Hepatic stellate cell (primary cell): ENCODE measurements at regions not wholly inside any gene's neighbourhood (a gene's known extent, or its start where the extent isn't known, plus 50 kb on each side); places are given as distances from the start of the nearest gene placed in this dataset.

Source experiments
- DNase-seq: peaks from one replicate; pipeline ENCODE4 v3.0.0; 2011; ENCODE audit warnings: low spot score

DNA sequence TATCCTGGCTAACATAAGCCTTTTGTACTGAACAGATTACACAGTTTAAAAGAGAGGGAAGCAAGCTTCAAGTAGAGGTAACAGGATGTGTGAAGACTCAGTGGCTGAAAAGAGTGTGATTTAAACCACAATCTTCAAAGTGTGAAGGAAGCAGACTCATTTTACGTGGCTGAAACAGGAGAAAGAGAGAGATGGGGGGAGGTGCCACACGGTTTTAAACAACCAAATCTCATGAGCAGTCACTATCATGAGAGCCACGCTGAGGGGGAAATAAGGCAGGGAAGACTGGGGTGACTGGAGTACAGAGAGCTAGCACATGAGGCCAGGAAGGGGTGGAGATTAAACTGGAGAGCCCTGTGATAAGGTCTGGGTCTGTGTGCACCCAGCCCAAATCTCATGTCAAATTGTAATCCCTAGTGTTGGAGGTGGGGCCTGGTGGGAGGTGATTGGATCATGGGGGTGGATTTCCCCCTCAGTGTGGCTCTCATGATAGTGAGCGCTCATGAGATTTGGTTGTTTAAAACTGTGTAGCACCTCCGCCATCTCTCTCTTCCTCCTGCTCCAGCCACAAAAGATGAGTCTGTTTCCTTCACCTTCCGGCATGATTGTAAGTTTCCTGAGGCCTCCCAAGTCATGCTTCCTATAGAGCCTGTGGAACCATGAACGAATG, 318.6 kb upstream of the CD180 start:
- DNase-seq: no peak

DNA sequence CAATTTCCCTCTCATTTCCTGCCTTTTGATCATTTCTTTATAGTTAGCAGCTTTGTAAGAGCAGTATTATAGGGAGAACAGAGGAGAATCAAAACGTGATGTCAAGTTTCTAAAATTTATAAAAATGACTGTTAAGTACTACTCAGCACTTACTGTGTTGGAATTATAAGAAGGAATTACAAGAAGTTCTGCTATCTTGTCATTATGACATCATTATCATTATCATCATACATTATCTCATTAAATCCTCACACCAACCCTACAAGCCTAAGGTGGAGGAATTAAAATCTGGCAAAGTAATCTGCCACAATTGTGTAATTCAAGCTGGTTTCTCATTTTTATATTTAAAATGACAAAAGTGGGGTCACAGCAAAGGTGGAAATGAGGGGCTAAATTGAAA, 316.2 kb upstream of the CD180 start:
- DNase-seq: no peak

DNA sequence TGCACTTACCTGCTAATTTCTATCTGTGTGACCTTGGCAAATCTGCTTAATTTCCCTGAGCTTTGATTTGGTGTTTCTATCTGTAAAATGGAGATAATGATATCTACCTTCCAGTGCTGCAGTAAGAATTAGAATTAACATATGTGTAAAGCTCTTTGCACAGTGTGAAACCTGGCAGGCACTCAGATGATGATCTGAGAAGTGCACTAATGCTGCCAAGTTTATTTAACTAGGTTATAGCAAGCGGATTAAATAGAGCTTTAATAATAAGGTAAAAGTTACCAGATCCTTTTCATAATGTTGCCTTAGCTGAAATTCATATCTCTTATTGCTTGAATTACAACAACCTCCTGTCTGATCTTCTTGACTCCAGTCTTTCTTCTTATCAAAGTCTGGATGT, 315.3 kb upstream of the CD180 start:
- DNase-seq: no peak

DNA sequence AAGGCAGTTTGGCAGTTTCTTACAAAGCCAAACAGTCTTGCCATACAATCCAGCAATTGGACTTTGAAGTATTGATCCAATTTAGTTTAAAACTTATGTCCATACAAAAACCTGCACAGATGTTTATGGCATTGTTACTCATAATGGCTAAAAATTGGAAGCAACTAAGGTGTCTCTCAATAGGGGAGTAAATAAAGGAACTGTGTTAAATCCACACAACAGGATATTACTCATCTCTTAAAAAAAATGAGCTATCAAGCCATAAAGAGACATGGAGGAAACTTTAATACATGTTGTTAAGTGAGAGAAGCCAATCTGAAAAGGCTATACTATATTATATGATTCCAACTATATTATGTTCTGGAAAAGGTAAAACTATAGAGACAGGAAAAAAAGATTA, 313.6 kb upstream of the CD180 start:
- no peak for DNase-seq

DNA sequence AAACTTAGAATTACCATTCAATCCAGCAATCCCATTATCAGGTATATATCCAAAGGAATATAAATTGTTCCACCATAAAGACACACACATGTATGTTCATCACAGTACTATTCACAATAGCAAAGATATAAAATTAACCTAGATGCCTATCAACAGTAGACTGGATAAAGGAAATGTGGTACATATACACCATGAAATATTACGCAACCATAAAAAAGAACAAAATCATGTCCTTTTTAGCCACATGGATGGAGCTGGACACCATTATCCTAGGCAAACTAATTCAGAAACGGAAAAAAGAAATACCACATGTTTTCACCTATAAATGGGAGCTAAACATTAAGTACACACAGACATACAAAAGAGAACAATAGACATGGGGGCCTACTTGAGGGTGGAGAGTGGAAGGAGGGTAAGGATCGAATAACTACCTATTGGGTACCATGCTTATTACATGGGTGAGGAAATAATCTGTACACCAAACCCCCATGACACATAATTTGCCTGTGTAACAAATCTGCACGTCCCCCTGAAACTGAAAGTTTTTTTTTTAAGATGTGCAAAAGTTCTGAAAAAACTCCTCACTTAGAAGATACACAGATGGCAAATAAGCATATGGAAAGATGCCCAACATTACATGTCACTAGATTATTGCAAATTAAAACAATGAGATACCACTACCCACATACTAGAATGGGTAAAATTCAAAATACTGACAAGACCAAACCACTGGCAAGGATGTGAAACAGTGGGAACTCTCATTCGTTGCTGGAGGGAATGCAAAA, 313.0 kb upstream of the CD180 start:
- no peak for DNase-seq

DNA sequence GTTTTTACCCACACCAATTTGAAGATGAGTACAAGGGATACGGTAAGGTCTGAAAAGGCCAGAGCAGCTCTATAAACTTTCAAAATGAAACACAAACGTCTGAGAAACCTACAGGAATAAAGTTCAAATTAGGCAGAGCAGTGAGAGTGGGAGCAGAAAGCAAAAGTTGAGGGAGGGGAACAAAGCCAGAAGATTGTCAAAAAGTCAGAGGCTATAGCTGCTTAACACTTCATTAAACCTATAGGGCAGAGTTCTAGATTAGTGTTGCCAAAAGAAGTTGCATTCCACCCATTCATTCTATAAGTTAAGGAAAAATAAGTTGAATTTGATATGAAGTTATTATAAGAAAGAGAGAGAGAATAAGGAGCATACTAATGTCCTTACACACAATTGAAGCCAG, 309.6 kb upstream of the CD180 start:
- no peak for DNase-seq

DNA sequence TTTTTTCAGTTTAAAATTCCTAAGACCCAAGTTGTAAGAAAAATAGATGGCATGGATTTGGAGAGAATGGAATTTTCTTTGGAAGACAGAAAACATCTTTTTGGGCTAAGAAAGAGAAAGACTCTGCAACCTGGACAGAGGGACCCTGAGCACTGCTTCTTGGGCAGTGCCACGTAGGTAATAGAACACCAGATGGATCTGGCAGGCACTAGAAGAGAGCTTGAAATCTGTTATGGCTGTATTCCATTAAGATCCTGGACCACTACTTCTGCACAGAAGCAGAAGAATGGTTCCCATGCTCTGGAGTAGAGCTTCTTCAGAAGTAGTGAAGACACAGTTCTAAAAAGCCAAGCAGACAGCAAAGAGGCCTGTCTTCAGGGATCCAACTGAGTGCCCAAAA, 306.4 kb upstream of the CD180 start:
- DNase-seq: no peak

DNA sequence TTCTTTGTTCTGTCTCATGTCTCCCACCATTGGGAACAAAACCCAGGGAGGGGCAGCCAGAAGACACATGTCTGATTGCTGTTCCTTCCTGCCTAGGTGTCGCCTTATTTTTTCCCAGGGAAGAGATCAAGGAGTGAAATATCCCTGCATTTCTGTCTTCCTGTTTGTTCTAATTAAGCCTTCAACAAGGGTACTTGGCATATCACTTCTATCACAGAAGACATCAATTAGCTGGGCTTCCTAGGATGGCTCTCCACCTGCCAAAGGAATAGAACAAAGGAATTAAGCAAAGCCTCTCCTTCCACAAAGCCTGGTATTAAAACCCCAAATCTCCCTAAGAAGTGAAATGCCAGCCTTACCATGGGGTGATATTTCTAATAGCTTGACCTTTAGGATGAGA, 299.5 kb upstream of the CD180 start:
- no peak for DNase-seq

DNA sequence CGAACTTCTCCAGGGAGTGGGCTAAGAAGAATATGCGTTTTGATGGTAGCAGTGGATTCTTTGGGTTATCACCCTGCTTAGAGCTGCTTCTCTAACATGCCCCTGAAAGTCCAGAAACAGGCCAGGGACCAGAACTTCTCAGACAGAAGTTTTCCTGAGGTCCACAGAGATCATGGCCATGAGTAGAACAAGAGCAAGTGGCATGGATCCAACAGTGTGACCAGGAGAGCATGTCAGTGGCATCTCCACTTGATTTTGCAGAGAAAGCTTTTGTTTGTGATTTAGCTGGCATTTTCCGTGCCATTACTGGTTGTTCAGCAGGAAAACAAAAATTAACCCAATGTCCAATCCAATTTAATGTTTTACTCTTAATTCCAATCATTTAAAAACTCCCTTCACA, 298.5 kb upstream of the CD180 start:
- no peak for DNase-seq

DNA sequence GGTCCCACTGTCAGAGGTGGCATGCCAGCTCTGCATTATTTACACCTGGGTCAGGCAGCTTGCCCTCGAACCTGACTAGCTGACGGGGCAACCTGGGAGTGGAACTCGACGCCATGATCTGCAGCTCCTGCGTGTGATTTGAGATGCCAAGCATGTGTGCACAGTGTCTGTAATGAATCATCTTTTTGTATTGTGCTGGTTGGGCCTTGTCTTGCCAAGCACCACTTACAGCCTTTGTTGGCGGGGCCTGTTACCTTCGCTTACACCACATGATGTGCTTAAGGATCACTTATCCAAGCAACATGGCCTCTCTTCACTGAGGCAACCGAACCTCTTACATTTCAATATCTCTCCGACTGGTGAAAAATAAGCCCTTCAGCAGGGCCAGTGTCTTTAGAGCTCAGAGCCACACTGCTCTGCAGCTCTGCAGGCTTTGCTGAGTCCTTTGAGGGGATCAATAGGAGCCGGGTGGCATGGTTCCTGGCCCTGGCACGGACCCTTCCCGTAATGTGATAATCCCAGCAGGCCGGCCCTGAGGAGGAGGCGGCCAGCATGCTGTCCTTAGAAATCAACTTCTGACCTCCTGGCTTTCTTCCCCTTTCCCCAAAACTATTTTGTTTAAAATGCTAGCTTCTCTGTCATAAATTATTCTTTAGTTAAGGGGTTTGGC, 297.7 kb upstream of the CD180 start:
- DNase-seq: no peak

DNA sequence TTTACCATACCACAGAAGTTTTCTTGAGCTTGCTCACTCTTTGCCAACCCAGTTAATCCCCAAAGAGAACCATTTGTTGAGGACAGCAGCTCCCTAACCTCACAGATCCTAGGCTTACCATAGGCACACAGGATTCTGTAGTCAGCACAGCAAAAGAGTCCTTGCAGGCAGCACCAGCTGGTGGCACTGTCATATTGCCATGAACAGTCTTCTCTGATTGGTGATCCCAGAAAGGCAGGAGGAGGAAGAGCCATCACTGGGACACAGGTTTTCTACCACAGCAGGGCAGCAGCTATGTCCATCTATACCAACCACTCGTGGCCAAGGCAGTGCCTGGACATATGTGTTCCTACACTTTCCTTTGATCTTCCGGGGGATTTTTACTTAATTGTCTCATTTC, 297.1 kb upstream of the CD180 start:
- peak; percentile 5 for DNase-seq

DNA sequence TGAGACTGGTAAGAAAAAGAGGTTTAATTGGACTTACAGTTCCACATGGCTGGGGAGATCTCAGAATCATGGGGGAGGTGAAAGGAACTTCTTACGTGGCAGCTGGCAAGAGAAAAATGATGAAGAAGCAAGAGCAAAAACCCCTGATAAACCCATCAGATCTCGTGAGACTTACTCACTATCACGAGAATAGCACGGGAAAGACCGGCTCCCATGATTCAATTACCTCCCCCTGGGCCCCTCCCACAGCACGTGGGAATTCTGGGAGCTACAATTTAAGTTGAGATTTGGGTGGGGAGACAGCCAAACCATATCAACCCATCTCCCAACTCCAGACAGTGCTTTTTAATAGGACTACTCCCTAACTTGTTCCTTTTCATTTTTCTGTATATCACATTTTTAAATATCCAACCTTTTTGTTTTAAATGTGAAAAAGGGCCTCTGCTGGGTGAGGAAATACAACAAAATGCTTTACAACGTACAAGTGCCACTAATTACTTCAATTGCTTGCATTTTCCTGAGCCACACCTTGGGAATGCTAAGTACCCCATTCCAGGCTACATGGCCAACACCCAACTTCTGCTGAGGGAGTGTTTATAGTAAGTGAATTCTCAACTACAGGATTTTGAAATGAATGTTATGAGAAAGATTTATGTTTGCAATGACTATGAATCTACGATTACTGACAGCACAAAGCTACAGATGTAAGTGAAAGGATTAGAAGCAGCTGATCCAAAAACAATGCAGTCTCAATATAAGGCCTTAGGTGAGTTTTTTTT, 294.1 kb upstream of the CD180 start:
- DNase-seq: no peak

DNA sequence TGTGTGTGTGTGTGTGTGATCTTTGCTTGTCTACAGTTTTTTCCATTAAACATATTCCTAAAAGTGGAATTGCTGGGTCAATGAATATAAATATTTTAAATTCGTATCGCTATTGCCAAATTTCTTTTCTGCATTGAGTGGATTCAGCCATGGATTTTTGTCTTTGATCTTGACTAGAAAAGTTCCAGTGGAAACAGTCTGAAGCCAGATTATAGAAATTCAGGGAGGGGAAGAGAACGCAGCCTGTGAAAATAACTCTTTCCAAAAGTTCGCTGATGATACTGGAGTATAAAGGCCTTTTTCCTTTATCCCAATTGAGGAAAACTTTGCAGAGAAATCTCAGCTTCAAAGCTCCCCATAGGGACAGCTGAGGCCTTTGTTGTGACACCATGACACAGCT, 292.3 kb upstream of the CD180 start:
- no peak for DNase-seq

DNA sequence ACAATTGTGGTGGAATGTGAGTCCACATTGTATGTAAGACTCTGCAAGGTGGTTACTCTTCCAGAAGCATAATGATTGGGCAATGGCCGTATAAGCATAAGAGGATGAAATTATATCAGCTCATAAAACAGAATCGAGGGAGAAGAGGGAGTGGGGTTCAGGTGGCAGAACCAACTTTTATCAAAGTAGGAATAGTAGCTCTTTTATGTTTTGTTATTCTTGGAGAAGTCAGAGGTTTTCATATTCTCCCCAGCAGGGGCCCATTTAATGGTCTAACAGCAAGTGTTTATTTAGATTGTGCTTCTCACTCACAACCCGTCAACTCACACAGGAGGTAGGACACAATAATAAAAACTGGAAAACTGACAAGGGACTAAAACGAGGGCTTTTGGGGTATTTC, 291.3 kb upstream of the CD180 start:
- DNase-seq: no peak

DNA sequence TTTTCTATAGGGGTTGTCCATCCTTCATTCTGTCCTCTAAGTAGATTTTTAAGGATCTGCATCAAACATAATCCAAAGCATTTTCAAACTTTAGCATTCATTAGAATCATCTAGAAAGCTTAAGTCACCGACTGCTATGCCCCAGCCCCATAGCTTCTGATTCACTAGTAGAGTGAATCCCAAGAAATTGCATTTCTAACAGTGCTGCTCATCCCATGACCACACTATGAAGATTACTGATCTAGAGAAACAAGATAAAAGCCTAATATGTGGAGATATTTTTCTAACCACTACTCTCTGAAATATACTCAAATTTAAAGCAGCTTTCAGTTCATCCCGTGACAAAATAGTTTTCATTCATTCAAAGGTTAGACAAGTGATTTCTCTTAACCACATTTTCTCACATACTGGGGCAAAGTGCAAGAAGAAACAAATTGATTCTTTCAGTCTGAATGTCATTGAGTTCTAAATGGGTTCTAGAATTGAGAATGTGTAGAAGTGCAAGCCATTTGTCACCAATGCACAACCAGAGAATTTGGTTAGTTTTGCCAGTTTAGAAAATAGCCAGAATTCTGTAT, 286.9 kb upstream of the CD180 start:
- no peak for DNase-seq

DNA sequence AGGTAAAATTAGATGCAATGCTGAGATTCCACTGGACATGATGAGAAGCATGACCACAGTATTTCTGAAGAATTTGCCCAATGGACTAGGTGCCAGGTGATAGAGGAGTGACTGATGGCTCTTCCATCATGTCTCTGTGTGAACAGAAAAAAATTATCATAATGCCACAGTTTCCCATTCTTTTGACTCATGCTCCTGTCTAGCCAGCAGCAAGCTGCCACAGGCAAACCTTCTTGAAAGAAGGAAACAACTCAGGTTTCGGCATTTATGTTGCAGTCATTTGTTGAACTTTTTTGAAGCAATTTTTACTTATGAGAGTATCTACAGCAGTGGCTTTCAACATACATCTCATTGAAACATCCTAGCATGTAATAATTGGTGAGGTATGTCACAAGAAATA, 284.8 kb upstream of the CD180 start:
- no peak for DNase-seq

DNA sequence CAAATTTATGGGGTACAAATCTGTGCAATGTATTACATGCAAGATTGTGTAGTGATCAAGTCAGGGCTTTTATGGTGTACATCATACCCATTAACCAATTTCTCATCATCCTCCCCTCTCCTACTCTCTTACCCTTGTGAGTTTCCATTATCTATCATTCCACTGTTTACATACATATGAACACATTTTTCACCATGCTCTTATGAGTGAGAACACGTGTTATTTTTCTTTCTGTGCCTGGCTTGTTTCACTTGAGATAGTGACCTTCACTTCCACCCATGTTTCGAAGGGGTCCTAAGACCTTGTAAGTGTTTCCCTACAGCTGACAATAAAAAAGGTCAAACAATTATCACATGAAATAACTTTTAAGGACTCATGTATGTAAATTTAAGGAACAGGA, 281.7 kb upstream of the CD180 start:
- DNase-seq: no peak

DNA sequence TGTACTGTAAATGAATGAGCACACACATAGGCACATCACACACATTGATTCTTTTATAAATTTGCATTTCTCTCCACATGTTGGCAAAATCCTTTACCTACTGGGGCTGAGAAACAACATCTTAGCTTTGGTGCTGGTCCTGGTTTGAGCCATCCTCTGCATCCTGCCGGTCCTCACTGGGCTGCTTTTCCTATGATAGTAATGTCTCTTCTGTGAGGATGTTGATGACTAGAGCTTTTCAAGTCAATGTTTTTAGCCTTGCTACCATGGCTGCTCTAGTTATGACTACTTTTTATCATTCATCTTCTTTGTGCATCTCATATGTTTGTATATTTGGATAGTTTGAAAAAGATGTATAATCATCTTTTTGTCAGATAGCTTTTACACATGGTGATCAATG, 280.4 kb upstream of the CD180 start:
- DNase-seq: no peak

DNA sequence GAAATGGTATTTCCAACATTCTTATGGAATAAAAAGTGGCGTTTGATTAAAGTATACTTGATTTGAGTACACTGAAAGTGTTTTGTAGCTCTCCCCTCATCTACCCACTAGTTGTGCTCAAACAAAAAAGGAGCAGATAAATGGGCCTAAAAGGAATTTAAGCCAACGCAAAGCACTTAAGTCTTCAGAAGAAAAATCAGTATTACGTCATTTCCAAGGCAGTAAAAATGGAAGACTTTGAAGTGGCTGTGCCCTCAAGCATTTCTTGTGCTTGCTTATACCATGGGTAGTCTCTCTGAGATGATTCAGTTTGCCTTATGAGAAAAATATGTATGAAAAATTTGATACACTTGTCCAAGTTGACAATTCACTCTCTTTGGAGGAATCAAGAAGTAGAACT, 279.9 kb upstream of the CD180 start:
- no peak for DNase-seq

DNA sequence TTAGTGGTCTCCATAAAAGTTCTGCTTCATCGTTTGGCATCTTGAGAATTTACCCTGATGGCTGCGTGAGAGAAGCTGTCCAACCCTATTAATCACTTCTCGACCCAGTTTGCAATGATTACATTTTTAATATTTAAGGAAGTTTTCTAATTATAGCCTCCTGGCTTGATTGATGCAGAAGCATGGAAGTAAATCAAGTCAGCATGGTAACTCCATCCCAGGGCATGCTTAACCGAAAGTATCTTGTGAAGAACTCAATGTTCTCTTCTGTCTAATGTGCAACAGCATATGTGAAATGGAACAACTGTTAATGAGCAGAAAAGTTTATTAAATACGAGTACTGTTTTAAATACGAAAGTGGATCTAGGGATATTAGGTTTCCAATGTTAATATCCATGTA, 278.9 kb upstream of the CD180 start:
- no peak for DNase-seq

DNA sequence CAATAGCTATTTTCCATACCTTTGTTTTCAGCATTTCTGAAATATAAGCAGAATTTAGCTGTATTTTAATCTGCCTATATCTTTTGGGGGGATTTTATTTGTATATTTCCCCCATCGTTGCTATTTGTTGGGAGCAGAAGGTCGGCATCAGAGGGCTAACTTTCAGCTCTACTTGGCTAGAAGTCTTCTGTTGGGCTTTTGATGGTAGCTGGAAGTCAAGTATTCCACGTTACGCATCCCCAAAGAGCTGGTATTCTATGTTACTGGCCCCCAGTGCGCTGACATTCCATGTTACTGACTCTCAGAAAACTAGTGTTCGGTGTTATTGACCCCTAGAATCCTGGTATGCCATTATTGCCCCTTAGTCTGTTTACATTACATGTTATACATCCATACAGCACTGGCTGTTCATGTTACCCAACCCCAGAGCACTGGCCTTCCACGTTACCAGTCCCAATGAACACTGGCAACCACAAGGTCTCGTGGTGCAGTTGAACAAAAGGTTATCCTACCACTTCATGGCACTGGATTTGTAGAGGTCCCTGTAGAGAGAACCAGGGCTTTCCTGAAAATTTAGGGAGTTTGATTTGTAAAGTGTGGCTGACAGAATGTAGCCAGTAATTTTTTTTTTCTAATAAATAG, 278.1 kb upstream of the CD180 start:
- no peak for DNase-seq

DNA sequence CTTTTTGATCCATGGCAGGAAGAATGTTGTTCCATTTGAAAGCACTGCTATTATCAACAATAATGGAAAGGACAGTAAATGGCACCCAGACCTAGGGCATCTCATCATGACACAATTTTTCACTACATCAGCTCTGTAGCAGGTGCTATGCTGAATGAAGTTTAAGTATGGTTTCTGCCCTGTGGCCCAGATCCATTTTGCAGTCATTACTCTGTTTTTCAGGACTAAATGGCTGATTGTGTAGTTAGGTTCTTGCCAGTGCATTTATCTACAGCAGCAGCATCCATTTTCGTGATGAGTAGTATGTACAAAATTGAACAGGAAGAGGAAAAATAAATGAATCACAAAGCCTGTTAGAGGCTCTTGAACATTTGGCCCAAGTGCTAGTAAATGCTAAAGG, 270.5 kb upstream of the CD180 start:
- DNase-seq: no peak
